Activated CD8-positive, alpha-beta T cell treated with anti-CD3 and anti-CD28 coated beads for 36 hours (primary cell): ENCODE measurements at regions not wholly inside any gene's neighbourhood (a gene's known extent, or its start where the extent isn't known, plus 50 kb on each side); places are given as distances from the start of the nearest gene placed in this dataset.

ENCODE experiments used
- ATAC-seq: fragments of 200-7000 bp; cut with Tn5 transposase; one replicate; pipeline ENCODE4 v1.10.0; 2021; ENCODE audit warnings: mild to moderate bottlenecking, moderate library complexity
- CTCF ChIA-PET: fragments of 350-600 bp; sonication (Branson Sonifier 250); formaldehyde crosslinking; loops from one replicate; lab custom pipeline; 2021; ENCODE audit warnings: antibody characterized with exemption; lab: Charles Lee
- POLR2A ChIA-PET: fragments of 350-600 bp; sonication (Branson Sonifier 250); formaldehyde crosslinking; loops from one replicate; lab custom pipeline; 2021; ENCODE audit warnings: antibody characterized with exemption; lab: Charles Lee
- DNase-seq: peaks from one replicate; pipeline ENCODE4 v3.0.0-alpha.2; 2020
- H3K27ac Mint-ChIP-seq: one replicate; pipeline ENCODE4 v1.8.0; 2021; ENCODE audit warnings: mild to moderate bottlenecking, mixed read lengths
- H3K27me3 Mint-ChIP-seq: one replicate; pipeline ENCODE4 v1.8.0; 2021; ENCODE audit warnings: mixed read lengths
- H3K36me3 Mint-ChIP-seq: one replicate; pipeline ENCODE4 v1.8.0; 2021; ENCODE audit warnings: low read depth, mixed read lengths
- H3K4me1 Mint-ChIP-seq: one replicate; pipeline ENCODE4 v1.8.0; 2021; ENCODE audit warnings: low read depth, mixed read lengths
- H3K4me3 Mint-ChIP-seq: one replicate; pipeline ENCODE4 v1.8.0; 2021; ENCODE audit warnings: mild to moderate bottlenecking, moderate library complexity, mixed read lengths
- H3K9me3 Mint-ChIP-seq: one replicate; pipeline ENCODE4 v1.8.0; 2021; ENCODE audit warnings: mixed read lengths
- CTCF ChIP-seq: fragments of 200-600 bp; IDR thresholded peaks from one replicate; pipeline ENCODE4 v1.8.0; 2022; ENCODE audit warnings: antibody characterized with exemption, mild to moderate bottlenecking
- intact Hi-C: fragments of 100-400 bp; cut with micrococcal nuclease; formaldehyde crosslinking; loops from one replicate; pipeline ENCODE4 v1.10.0; 2022

DNA sequence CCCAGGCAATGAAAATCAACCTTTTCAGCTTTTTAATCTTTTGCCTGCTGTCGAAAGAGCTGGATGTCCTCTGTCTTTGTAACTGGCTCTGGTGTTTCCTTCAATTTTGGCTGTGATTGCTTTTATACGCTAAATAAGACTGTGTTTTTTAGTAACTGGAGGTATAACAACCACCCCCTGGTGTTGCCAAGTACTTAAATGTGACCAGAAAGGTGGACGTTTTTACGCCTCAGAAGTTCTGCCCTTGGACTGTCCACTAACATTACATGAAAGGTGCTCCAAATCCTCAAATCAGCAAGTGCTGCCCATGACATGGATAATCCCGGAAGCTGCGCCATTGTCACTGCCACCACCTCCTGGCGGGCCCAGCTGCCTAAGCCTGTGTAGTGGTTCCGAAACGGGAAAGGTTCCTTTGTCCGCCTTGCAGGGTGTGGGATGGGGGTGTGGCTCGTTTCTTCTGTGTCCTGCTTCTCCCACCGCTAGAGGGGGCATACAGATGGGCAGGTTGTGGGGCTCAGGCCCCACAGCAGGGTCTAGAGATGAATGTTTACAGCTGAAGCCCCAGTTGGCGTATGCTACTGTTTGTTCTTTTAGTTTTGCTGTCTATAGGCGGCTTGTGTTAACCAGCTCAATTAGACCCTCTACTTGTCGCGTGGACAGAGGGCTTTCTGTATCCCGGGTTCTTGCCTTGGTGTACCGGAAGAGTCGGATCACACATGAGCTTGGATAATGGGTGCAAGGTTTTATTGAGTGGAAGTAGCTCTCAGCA lies 82.2 kb upstream of the SEPTIN5 start:
- Mint-ChIP-seq H3K36me3 (no peaks in the 10 kb centered on the region), H3K4me3 (no peak overlapping the region), H3K27me3 (peaks cover 4% of the 10 kb centered on the region), H3K4me1 (no peaks in the 10 kb centered on the region), H3K27ac (no peak overlapping the region), H3K9me3 (no peaks in the 10 kb centered on the region)
- peak; percentile 49 for DNase-seq
- peak; percentile 60 for ATAC-seq
- ChIA-PET POLR2A (no interaction called here), CTCF (interaction anchor here (0.6 to 1.8 kb wide), 10 partner anchors 9 to 374 kb away, joined by 3 to 5 read pairs (median 4); no protein-coding TSS in a partner anchor)
- TF ChIP-seq CTCF: no peak
- intact Hi-C loops: no loop called here

DNA sequence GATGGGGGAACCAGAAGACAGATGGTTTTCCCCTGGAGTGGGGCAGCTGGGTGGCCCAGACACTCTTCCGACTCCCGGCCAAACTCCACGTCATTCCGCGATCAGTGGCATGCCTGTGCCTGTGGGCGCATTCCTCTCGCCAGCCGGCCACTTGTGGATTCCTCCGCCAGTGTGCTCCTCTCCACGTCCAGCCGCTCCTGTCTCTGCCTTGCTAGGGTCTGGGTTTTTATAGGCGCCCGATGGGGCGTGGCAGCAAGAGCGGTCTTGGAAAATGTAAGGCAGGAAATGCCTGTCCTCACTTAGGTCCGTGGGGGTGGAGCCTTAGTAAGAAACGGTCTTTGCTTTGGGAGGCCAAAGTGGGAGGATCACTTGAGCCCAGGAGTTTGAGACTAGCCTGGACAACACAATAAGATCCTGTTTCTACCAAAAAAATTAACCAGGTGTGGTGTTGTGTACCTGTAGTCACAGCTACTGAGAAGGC lies 81.6 kb upstream of the SEPTIN5 start:
- ATAC-seq: no peak
- no peak for DNase-seq
- Mint-ChIP-seq H3K27ac (no peak overlapping the region), H3K36me3 (no peaks in the 10 kb centered on the region), H3K4me1 (no peaks in the 10 kb centered on the region), H3K4me3 (no peak overlapping the region), H3K27me3 (peaks cover 4% of the 10 kb centered on the region), H3K9me3 (no peaks in the 10 kb centered on the region)
- intact Hi-C loops: no loop called here
- ChIA-PET CTCF (interaction anchor here (0.6 to 1.4 kb wide), 7 partner anchors 9 to 144 kb away, joined by 3 to 5 read pairs (median 4); no protein-coding TSS in a partner anchor), POLR2A (no interaction called here)
- no peak for TF ChIP-seq CTCF

DNA sequence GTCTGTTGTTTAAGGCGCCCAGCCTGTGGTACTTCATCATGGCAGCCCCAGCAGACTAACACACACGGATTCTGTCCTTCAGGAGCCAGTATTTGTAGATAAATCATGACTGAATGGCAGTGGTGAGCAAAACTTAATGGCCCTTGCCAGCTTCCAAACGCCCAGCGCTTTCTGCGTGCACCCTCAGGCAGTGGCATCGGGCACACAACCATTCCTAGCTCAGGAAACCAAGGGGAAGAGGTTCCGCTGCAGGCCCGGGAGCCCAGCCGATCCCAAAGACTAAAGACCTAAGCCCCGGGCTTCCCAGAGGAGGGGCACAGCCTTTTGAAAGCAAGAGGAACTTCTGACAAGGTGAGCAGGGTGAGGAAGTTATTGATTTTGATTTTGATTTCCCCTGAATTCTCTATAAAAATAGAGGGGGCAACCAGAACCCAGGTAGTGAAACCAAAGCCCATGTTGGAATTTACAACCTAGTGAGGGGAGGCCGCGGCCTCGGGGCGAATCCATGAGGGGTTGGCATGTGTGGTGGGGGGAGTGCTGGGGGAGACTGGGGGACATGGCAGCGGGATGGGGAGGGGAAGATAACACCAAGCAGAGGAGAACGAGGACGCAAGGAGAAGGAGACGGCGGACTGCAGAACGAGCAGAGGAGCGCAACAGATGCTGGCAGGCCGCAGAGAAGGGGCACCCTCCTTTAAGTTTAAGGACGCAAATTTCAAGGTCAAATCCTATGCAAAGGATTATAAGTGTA lies 79.9 kb upstream of the SEPTIN5 start:
- intact Hi-C loops: no loop called here
- ChIA-PET CTCF (no interaction called here), POLR2A (no interaction called here)
- ATAC-seq (no peak), DNase-seq (no peak)
- H3K36me3 Mint-ChIP-seq: no peaks in the 10 kb centered on the region
- no peaks in the 10 kb centered on the region for H3K9me3 Mint-ChIP-seq
- TF ChIP-seq CTCF: no peak
- peaks cover 4% of the 10 kb centered on the region for H3K27me3 Mint-ChIP-seq
- no peak overlapping the region for H3K27ac Mint-ChIP-seq
- no peaks in the 10 kb centered on the region for H3K4me1 Mint-ChIP-seq
- no peak overlapping the region for H3K4me3 Mint-ChIP-seq

DNA sequence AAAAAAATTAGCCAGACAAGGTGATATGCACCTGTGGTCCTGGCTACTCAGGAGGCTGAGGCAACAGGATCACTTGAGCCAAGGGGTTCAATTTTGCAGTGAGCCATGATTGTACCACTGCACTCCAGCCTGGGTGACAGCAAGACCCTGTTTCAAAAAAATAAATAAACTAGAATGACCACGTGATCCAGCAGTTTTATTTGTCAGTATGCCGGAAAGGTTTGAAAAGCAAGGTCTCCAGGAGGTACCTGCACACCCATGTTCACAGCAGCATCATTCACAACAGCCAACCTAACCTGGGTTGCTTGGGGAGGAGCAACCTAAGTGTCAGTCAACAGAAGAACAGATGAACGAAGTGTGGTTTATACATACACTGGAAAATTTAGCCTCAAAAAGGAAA lies 78.7 kb upstream of the SEPTIN5 start:
- ATAC-seq (no peak), DNase-seq (no peak)
- H3K36me3 Mint-ChIP-seq: no peaks in the 10 kb centered on the region
- intact Hi-C loops: no loop called here
- POLR2A ChIA-PET: no interaction called here
- H3K9me3 Mint-ChIP-seq: no peaks in the 10 kb centered on the region
- H3K27ac Mint-ChIP-seq: no peak overlapping the region
- H3K4me3 Mint-ChIP-seq: no peak overlapping the region
- CTCF ChIA-PET: no interaction called here
- no peaks in the 10 kb centered on the region for H3K4me1 Mint-ChIP-seq
- TF ChIP-seq CTCF: no peak
- H3K27me3 Mint-ChIP-seq: peaks cover 3% of the 10 kb centered on the region
